GM12878 (cell line): ENCODE measurements at regions not wholly inside any gene's neighbourhood (a gene's known extent, or its start where the extent isn't known, plus 50 kb on each side); places are given as distances from the start of the nearest gene placed in this dataset.

ENCODE experiments used
- ATAC-seq: fragments of 200-7000 bp; cut with Tn5 transposase; 3 replicates; pipeline ENCODE4 v1.9.1; 2020; ENCODE audit warnings: mild to moderate bottlenecking, moderate library complexity
- BruUV-seq: library from RNA; stranded (reverse); fragments of 400-500 nt; replicated peaks from 2 replicates; lab custom pipeline; 2021; lab: Mats Ljungman, UMichigan
- CTCF ChIA-PET: fragments of 300-600 bp; sonication (Branson Sonifier 250); formaldehyde crosslinking; extraction: SDS; loops from one replicate; lab custom pipeline; 2021; ENCODE audit warnings: inconsistent platforms; lab: Yijun Ruan, JAX
- POLR2A ChIA-PET: fragments of 350-600 bp; formaldehyde crosslinking; extraction: SDS; loops from one replicate; lab custom pipeline; 2021; ENCODE audit warnings: inconsistent platforms; lab: Charles Lee
- RAD21 ChIA-PET: fragments of 300-600 bp; sonication (Branson Sonifier 250); formaldehyde crosslinking; loops from one replicate; lab custom pipeline; 2023; ENCODE audit warnings: antibody characterized with exemption; ENCODE audit not compliant: unreplicated experiment; lab: Charles Lee
- SMC1A ChIA-PET: fragments of 300-600 bp; sonication (Branson Sonifier 250); formaldehyde crosslinking; loops from one replicate; lab custom pipeline; 2023; ENCODE audit not compliant: unreplicated experiment, uncharacterized antibody; lab: Charles Lee
- DNase-seq: peaks from one replicate; pipeline ENCODE4 v3.0.0-alpha.2; 2011; ENCODE audit warnings: low read depth, low spot score
- FAIRE-seq: peaks from 3 replicates; lab custom pipeline; 2011; peaks lifted over from hg19 to GRCh38; lab: Jason Lieb, UNC
- H2AFZ ChIP-seq: 2 replicates; pipeline ENCODE4 v1.6.0; 2011; ENCODE audit warnings: low read depth, low read length, control low read depth; ENCODE audit not compliant: control insufficient read depth
- H3K27ac ChIP-seq: 2 replicates; pipeline ENCODE4 v1.5.1; 2011; ENCODE audit warnings: control low read depth; ENCODE audit not compliant: control insufficient read depth, insufficient read depth
- H3K27me3 ChIP-seq, 2 experiments: replicated peaks in 1 of 2; 2 replicates each; pipeline versions ENCODE4 v1.6.0 to v1.6.1; 2011; ENCODE audit warnings: low read length in 1 of 2; ENCODE audit not compliant: control insufficient read depth in 2 of 2, insufficient read depth in 2 of 2
- H3K36me3 ChIP-seq, 2 experiments: 2 replicates each; pipeline ENCODE4 v1.5.1; 2011; ENCODE audit warnings: low read length in 1 of 2; ENCODE audit not compliant: control insufficient read depth in 2 of 2, insufficient read depth in 2 of 2
- H3K4me1 ChIP-seq: 2 replicates; pipeline ENCODE4 v1.6.1; 2011; ENCODE audit warnings: mild to moderate bottlenecking, low read length, moderate library complexity, mixed read lengths; ENCODE audit not compliant: control insufficient read depth, insufficient read depth
- H3K4me2 ChIP-seq: 2 replicates; pipeline ENCODE4 v1.6.0; 2011; ENCODE audit warnings: control low read depth; ENCODE audit not compliant: control insufficient read depth, insufficient read depth
- H3K4me3 ChIP-seq: fragments of 200-600 bp; sonication (generic); 2 replicates; pipeline ENCODE4 v1.5.1; 2016
- H3K79me2 ChIP-seq: 2 replicates; pipeline ENCODE4 v1.6.0; 2011; ENCODE audit warnings: low read length; ENCODE audit not compliant: control insufficient read depth, insufficient read depth
- H3K9ac ChIP-seq: 2 replicates; pipeline ENCODE4 v1.8.0; 2011; ENCODE audit warnings: low read length, control low read depth, mixed read lengths; ENCODE audit not compliant: control insufficient read depth, insufficient read depth
- H3K9me3 ChIP-seq: replicated peaks from 3 replicates; pipeline ENCODE4 v1.5.1; 2011; ENCODE audit warnings: mild to moderate bottlenecking, low read length; ENCODE audit not compliant: control insufficient read depth, insufficient read depth
- H4K20me1 ChIP-seq: 2 replicates; pipeline ENCODE4 v1.6.0; 2011; ENCODE audit not compliant: control insufficient read depth, insufficient read depth
- BCL3 ChIP-seq: IDR thresholded peaks from 2 replicates; pipeline ENCODE4 v1.6.1; 2011; ENCODE audit warnings: borderline replicate concordance, low read depth, mild to moderate bottlenecking, moderate library complexity, low read length; ENCODE audit not compliant: insufficient read depth, poor library complexity, severe bottlenecking
- BRCA1 ChIP-seq: IDR thresholded peaks from 2 replicates; pipeline ENCODE4 v1.6.1; 2011; ENCODE audit warnings: low read depth, low read length, improper control_type of control experiment
- CTCF ChIP-seq, 3 experiments: IDR thresholded peaks in 2 of 3; conservative IDR thresholded peaks in 1 of 3; 2 replicates each; pipeline ENCODE4 v1.5.1; 2011; ENCODE audit warnings: low read depth in 3 of 3, low read length in 3 of 3, mild to moderate bottlenecking in 3 of 3, control low read depth in 2 of 3, moderate library complexity in 2 of 3, inconsistent platforms in 1 of 3, mixed read lengths in 1 of 3; ENCODE audit not compliant: control insufficient read depth in 2 of 3, insufficient read depth in 1 of 3; ENCODE audit errors: extremely low read depth in 1 of 3
- E2F4 ChIP-seq: IDR thresholded peaks from 2 replicates; pipeline ENCODE4 v1.6.1; 2012; ENCODE audit warnings: low read depth, low read length, improper control_type of control experiment
- EP300 ChIP-seq, 2 experiments: fragments of 150-350 bp in 1 of 2; IDR thresholded peaks; 2 replicates each; pipeline ENCODE4 v1.6.1; 2011 to 2012; ENCODE audit warnings: low read depth in 2 of 2, low read length in 2 of 2, borderline replicate concordance in 1 of 2, improper control_type of control experiment in 1 of 2, inconsistent platforms in 1 of 2; ENCODE audit not compliant: control insufficient read depth in 1 of 2
- HSF1 ChIP-seq: fragments of 150-350 bp; IDR thresholded peaks from 2 replicates; pipeline ENCODE4 v1.6.1; 2014; ENCODE audit warnings: mild to moderate bottlenecking, low read depth, low read length
- IRF5 ChIP-seq: fragments of 450-650 bp; IDR thresholded peaks from 2 replicates; pipeline ENCODE4 v1.6.1; 2017; ENCODE audit warnings: borderline replicate concordance
- MTA2 ChIP-seq: fragments of 450-650 bp; IDR thresholded peaks from 2 replicates; pipeline ENCODE4 v1.6.1; 2016; ENCODE audit warnings: low read depth, mild to moderate bottlenecking, moderate library complexity
- NBN ChIP-seq: fragments of 450-650 bp; IDR thresholded peaks from 2 replicates; pipeline ENCODE4 v1.6.1; 2016
- PRDM15 ChIP-seq: fragments of 450-650 bp; formaldehyde crosslinking; IDR thresholded peaks from 2 replicates; pipeline ENCODE4 v1.4.0; 2020; ENCODE audit warnings: mild to moderate bottlenecking, moderate library complexity
- TCF3 ChIP-seq: IDR thresholded peaks from 2 replicates; pipeline ENCODE4 v1.6.1; 2012; ENCODE audit warnings: low read depth, mild to moderate bottlenecking, low read length, borderline replicate concordance; ENCODE audit not compliant: insufficient read depth
- WGBS: methylation state at CpG from one replicate; pipeline ENCODE4 v1.1.6; 2016; ENCODE audit warnings: low lambda C conversion rate; ENCODE audit not compliant: insufficient replicate concordance, insufficient coverage; ENCODE audit errors: missing lambda C conversion rate; 5-methylcytosine and 5-hydroxymethylcytosine counted together
- in situ Hi-C: fragments of 300-500 bp; cut with MboI; formaldehyde crosslinking; loops from 9 replicates; pipeline ENCODE4 v1.14.3; 2018; ENCODE audit warnings: mixed read lengths
- intact Hi-C: fragments of 100-400 bp; cut with micrococcal nuclease; formaldehyde crosslinking; loops from one replicate; pipeline ENCODE4 v1.14.2; 2022; ENCODE audit not compliant: unreplicated experiment

GRCh38 chr9:119432428-119432827, 63.2 kb upstream of the BRINP1 start (continued):
- TF ChIP-seq PRDM15: no peak
- no peak for TF ChIP-seq MTA2
- no peak for TF ChIP-seq IRF5
- no peak for TF ChIP-seq TCF3

GRCh38 chr9:119429302-119429701, 60.1 kb upstream of the BRINP1 start:
- ChIA-PET SMC1A (no interaction called here), POLR2A (no interaction called here), RAD21 (no interaction called here), CTCF (no interaction called here)
- Histone ChIP-seq H4K20me1 (no peaks in the 10 kb centered on the region), H3K9ac (no peak overlapping the region), H3K4me2 (no peak overlapping the region), H3K36me3 (no peaks in the 10 kb centered on the region), H3K79me2 (no peaks in the 10 kb centered on the region), H2AFZ (no peak overlapping the region), H3K27ac (no peak overlapping the region), H3K4me3 (no peak overlapping the region), H3K9me3 (no peaks in the 10 kb centered on the region), H3K27me3 (no peaks in the 10 kb centered on the region), H3K4me1 (no peaks in the 10 kb centered on the region)
- in situ Hi-C loops (no loop called here), intact Hi-C loops (no loop called here)
- DNase-seq (no peak), FAIRE-seq (no peak), ATAC-seq (no peak)
- 8% methylated on average over 4 of the region's 4 CpGs for WGBS
- no TSS peak for BruUV-seq
- TF ChIP-seq NBN (no peak), CTCF (IDR thresholded peaks at IDR 0.05 in 2 of 3, conservative IDR thresholded peaks at IDR 0.05 in 1 of 3; ENCODE audit: control insufficient read depth in 2 of 3, extremely low read depth in 1 of 3, insufficient read depth in 1 of 3, low read depth in 3 of 3, low read length in 3 of 3) (no peak), EP300 (IDR thresholded peaks at IDR 0.05; ENCODE audit: borderline replicate concordance in 1 of 2, control insufficient read depth in 1 of 2, low read depth in 2 of 2, low read length in 2 of 2) (no peak), BRCA1 (no peak), E2F4 (no peak), HSF1 (no peak), BCL3 (no peak)
